GM21619 (cell line): ENCODE measurements at regions not wholly inside any gene's neighbourhood (a gene's known extent, or its start where the extent isn't known, plus 50 kb on each side); places are given as distances from the start of the nearest gene placed in this dataset.

Experiments used
- ATAC-seq: cut with Tn5 transposase; IDR thresholded peaks from one replicate; pipeline ENCODE4 v1.9.1; 2021; ENCODE audit not compliant: unreplicated experiment

DNA sequence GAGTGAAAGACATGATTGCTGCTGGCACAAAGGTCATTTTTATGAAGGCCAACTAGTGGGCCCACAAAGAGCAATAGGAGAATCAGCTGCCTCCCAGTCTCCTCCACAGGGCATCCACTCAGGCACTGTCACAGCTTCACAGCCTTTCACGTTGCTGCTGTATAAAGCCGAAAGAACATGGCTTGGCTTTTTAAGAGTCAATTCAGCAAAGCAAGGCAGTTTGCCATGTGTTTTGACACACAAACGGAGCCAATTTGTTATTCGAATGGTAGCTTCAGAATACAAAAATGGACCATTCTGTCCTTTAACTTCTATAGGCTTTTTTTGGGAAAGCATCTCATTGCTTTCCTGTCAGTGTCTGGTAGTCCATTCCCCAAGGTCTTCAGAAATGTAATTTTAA, 283.4 kb upstream of the PARD3B start:
- ATAC-seq, result no peak

DNA sequence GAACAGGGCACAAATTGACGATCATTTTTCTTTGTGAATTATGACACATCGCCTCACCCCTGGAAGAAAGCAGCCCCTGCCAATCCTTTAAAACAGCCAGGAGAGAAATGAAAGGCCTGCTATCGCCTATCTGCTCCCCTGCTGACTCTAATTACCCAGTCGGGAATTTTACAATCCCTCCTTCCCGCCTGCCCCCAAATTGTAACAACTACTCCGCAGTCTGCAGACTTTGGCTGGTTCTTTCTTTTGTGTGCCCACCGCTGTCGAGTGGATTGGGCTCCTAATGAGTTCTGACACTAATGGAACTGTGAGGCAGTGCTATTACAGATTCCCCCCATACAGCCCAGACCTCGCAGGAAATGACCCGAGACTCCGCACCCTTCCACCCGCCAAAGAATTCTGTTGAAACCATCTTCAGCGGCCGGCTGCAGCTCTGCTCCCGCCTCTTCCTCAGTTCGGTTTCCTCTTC, 281.2 kb upstream of the PARD3B start:
- no peak for ATAC-seq

DNA sequence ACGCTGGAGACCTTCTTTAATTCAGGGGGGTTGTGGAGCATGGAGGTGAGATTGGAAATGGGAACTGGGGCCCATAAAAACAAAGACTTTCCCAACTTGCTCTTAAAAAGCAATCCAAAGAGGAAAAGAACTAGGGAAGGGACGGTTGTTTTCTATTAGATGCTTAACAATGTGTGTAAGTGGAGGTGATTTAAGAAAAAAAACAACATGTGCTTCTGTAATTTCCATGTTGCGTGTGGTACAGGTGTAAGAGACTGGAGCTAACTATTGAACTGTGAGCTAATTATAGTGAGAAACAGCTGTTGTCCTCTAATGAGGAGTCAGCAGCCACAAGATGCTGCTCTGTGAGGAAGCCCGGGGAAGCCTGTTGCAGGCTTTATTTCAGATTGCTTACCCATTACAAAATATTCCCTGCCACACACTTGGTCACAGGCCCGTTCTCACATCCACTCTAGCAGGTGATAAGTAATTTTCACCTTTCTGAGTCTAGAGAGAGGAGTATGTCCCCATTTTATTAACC, 280.6 kb upstream of the PARD3B start:
- ATAC-seq, result no peak

DNA sequence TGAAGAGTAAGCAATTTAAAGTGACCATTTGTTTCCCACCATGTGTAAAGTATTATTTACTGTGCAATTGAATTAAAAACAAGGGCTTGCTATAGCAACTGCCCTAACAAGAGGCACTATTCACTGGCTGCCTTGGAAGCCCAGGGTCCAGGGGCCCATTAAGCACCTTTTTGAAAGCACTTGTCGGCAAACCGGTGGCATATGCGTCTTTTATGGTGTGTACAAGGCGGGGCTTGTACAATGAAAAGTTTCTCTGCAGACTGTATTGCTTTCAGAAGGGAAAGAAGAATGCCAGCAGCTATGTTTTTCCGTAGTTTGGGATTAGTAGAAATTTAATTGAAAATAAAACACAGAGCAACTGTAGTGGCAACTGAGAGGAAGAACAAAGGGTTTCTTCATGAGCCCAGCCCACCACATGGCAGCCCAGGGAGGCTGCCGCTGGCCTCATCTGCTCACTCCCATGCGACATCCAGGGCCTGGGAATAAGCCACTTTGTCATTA, 279.5 kb upstream of the PARD3B start:
- ATAC-seq, result no peak

DNA sequence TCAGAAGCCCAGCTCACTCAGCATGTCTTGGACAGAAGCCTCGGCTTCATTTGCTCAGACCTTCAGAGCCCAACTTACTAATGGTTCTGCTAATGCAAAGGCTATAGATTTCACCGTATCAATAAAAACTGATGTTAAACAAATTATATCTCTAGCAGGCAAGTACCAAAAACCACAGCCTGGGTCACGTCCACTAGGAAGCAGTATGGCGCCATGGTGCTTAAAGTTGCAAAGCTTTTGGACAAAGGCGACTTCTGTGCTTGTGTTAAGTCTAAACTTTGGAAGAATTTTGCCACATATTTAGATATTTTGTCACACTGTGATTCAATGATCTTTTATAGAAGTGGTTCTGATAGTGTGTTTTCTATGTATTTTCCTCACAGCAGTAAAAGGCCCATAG, 276.8 kb upstream of the PARD3B start:
- ATAC-seq, result no peak

DNA sequence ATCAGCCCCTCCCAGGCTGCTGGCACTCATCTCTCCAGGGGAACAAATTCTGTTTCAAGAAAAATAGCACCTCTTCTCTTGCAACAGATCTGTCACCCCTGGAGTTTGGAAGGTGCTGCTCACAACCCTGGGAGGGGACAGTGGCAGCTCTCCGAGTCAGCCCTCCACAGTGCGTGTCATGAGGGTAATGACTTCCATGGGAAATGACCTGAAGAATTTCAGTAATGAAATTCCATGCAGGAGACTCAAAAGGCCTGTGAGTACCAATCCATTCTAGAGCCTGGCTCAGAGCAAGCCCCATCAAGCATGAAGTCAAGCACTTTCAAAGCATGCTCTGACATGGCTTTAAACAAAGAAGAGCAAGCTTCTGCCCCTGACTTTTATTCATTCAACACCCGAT, 276.3 kb upstream of the PARD3B start:
- no peak for ATAC-seq

DNA sequence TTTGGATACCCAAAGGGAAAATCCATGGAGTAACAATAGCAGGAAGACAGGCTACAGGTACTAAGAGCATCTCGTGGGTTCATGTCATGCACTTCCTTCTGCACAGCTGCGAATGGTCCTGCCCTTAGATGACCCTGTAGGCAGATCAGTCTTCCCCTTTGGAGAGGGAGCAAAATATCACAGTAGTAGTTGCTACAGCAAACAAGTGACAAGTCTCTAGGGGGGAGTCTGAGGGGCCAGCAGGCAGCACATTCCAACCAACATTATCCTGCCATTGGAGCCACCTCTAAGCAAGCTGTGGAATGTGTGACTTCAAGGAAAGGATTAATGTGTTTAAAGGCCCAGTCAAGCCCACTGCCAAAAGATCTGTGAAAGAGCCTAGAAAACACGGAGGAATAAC, 273.2 kb upstream of the PARD3B start:
- no peak for ATAC-seq

DNA sequence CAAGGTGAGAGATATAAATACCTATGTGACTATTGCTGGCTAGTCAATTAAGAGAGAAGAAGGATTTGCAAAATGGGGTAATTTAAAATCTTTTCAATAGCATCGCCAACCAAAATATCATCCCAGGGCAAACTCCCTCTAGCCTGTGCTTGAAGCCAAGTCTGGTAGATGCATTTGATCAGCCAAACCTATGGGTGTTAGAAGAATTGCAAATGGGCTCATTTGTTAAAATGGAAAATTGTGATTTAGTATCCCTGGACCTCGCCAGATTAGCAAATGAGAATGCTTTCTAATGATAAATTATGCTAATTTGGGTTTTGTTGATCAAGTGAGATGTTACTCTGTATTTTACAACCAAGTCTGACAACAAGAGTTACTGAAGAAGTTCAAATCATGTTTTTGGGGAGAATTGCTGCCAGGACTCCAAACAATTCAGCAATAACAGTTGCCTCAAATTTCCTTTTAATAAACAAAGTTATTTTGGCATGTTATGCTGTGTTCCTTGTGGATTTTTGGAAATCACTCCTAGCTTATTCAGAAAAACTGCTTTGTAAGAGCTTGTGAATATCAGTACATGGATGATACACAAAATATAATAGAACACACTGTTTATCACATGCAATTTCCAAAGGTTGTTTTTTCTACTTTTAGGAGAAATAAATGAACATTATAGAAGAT, 272.5 kb upstream of the PARD3B start:
- no peak for ATAC-seq

DNA sequence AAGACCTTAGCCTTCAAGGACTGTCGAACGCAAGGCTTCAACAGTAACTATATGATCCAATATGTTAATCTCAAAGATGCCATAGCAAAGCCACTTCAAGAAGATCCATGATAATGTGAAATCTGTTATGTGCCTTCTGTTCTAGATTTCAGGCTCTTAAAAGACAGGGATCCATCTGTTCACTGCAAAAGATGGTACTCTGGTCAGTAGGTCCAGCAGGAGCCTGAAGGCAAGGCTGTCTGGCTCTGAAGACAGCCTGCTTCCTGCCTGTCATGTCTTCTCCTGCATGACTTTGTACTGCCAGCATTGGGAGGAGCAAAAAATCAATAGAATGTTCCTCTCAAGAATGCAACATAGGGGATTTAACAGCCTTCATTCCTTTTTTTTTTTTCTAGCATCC, 270.8 kb upstream of the PARD3B start:
- ATAC-seq, result no peak

DNA sequence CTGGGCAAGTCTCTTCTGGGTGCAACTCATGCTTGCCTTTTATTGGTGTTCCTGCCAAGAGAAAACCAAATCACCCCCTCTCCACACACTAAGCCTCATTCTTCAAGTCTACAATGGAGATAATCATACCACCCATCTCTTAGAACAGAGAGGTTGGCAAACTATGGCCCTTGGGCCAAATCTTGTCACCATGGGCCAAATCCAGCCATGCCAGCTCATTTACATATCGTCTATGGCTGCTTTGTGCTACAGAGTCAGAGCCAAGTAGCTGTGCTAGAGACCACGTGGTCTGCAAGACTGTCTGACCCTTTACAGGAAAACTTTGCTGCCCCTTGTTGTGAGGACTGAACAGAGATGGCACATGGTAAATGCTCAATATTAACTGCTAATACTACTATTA, 270.3 kb upstream of the PARD3B start:
- no peak for ATAC-seq

DNA sequence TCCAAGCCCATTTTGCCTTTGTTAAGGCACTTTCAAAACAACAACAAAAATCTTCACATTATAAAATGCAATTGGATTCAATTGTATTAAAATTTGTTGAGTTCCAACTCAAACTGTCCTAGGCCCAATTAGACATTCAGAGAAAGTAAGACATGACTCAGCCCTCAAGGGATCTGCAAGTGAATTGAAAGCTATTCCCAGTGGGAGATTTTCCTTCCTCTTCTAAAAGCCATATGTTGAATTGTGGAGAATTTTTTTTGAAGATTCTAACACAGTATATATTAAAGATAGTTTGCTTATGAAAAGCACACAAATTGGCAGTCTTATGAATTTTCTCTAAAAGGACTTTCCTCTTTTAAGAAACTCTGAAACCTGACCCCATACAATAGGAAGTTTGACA, 268.0 kb upstream of the PARD3B start:
- no peak for ATAC-seq

DNA sequence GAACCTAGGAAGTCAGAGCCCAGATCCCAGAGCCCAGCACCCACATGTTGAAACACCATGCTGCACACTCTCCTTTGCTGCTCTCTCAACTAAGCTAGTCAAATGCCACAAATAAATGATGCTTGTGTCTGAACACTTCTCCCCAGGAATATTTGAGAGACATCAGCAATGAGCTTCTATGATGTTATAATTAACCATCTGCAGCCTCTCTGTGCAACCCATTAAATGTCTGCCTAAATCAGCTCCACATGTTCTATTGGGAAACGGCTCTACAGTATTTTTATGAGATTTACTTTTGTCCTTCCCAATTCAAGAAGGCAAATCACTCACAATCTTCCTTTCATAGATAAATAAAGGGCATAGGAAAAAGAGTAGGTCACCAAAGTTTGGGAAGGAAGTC, 266.8 kb upstream of the PARD3B start:
- no peak for ATAC-seq

DNA sequence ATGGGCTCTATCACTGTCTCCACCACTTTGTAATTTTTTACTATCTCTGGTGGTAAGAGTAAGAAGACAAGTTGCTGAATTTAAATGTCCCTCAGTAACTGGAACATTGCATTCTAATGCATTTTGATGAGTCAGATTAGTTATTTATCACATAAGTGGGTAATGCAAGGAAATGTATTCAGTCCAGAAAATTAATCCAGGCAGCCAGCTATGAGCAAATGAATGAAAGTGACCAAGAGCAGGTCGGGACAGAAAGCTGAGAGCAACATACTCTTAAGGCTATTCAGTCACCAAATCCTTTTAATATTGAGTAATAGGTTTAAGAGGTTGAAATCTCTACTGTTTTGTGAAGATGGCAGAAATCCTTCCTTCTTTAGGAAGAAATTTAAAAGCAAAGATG, 265.5 kb upstream of the PARD3B start:
- no peak for ATAC-seq

DNA sequence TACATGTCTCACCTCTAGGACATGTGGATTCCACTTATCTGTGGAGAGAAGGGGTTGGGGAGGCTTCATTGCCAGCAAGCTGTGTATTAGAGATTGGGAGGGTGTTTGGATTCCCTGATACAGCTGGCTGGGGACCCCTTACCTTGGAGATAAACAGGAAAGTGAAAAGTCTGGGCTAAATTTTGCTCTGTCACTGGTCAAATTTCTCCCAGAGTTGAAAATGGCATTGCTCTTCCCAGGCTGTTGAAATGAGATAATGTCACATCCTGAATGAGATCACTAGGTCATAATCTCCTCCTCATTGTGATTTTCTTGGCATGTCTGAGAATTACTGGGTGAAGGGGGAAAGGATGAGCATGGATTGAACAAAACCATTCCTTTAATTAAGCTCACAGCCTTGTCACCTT, 265.0 kb upstream of the PARD3B start:
- ATAC-seq, result no peak

DNA sequence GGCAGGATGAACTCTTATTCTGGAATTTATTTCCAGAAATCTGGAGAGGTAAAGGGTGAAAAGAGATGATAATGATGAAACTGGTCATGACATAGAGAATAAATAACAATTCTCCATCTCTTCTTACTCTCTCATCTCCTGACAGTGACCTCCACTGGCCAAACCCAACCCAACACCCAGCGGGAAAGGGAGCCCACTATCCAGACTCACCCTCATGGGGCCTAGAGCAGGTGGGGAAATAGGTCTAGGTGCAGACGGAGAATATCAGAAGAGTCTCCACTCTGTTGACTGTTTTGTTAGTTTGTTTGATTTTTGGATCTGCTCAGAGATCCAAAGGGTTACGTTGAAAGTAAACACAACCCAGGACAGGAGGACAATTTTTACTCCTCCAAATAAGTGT, 263.2 kb upstream of the PARD3B start:
- ATAC-seq, result peak; percentile 19

DNA sequence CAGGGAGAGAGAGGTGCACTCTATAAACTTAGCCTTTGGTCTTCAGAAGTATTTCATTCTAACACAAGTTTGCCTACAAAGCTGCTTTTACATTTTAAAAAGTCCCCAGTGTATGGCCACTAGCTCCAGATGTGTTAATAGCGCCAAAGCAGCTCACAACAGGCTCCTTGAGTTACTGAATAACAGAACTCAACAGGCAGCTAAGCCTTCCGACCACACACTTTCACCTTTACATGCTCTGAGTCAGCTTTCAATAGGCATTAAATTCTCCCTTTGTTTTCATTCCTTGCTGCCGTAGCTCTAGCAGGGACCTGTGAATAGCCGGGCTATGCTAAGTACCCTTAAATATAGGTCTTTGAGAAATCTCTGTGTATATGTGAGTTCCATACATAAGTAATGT, 262.8 kb upstream of the PARD3B start:
- ATAC-seq, result peak; percentile 90

DNA sequence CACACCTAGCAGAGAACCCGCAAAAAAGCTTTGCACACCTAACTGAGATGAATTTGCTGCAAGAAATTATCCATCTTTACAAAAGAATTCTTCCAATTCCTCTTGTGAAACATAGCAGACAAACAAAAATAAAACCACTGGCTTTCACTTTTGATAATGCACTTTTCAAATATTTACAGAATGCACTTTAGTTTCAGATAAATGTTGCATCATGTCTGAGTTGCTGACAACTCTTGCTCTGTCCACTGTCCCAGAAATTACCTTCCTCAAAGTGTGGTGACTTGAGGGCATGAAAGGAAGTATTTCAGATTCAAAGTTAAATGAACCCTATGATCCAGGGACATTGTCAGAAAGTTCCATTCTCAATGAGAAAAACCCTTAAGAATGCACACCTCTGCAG, 256.2 kb upstream of the PARD3B start:
- ATAC-seq, result no peak

DNA sequence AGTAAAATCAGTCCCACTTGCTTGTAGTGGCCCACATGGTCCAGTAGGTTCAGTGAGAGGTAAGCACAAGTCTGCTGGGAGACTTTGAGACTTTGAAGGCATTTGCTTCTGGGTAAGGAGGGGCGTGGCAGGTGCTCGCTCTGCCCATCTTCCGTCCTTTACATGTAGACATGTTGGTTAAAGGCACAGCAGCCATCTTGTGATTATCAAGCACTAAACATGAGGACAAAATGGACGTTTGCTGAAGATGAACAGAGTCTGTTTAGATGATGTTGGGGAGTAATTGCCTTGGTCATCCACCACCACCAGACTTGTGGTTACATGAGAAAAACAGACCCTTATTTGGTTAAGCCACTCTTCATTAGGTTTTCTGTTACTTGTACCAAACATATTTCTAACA, 252.8 kb upstream of the PARD3B start:
- ATAC-seq, result no peak

DNA sequence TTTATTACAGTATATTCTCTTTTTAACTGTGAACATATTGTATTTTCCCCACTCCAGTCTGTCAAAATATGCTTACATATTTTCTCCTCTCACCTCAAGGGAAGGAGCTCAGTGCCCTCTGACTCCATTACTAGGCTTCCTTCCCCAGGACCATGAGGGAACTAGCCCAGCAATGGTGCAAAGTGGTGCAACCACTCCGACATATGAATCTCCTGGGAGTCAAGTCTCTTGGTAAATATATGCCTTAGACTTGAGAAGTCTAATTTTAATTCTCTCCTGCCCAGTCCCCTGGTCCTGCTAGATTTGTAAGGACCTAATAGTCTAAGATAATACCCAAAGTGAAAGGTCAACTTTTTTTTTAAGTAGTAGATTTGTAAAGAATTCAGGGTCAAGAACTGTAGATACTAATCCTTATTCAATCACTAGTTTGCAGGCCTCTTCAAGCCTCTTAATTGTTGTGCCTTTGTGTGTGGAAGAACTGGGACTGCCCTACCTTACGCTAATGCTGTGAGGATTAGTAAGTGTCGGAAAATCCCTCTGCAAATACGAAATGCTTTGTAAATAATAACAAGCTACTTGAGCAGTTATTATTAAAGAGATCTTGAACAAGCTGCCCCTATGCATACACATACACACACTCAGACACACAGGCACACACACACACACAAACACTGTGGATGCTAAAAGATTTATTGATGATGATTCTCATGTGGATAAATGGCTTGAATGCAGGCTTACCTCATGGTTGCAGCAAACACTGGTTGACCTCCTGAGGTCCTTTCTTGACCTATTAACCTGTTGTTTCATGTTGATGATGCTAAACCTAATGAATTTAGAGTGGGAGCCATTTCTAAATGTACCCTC, 251.2 kb upstream of the PARD3B start:
- ATAC-seq, result no peak

DNA sequence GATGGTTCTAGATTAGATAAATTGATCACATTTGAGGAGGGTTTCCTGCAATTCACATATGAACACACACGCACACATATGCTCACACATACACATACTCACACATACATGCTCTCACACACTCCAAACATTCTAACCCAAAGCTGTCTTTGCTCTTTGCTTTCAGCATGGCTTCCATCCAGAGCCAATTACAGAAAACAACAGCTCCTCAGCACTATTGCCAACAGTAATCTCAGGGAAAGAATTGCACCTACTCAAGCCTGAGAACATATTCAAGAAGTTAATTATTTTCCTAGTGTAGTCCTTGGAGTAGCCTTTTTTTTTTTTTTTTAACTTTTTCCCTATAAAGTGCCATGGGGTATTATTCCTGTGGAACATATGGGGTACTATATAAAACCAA, 246.9 kb upstream of the PARD3B start:
- ATAC-seq, result no peak

DNA sequence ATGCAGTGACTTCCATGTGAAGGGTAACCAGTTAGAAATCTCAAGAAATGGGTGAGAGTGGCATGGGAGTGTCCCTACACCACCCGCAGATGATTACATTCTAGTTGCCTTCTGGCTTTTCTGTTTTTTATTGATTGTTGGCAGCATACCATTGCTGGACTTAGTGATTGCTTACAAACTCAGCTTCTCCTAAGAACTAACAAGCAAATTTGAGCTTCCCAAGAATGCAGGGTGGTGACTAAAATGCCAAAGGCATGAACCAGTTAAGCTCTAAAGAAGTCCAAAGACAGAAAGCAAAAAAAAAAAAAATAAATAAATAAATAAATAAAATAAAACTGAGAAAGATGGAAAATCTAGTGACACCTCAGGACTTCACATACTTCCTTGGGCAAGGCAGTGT, 245.5 kb upstream of the PARD3B start:
- ATAC-seq, result no peak

DNA sequence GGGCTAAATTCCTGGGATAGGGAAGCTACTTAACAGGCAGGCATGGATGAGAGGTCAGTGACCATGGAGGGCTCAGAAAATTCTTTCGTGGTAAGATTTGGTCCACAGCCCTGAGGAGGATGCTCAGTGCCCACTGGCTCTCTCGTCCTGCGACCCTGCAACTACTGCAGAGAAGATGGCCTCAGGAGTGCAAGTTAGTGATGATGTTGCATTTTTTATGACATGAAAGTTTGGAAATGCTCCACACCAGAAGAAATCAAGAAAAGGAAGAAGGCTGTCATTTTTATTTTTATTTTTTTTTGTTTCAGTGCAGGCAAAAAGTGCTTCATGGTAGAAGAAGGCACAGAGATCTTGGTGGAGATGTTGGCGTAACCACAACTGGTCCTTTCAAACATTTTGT, 238.6 kb upstream of the PARD3B start:
- no peak for ATAC-seq
